GM12891 (cell line): ENCODE measurements at regions not wholly inside any gene's neighbourhood (a gene's known extent, or its start where the extent isn't known, plus 50 kb on each side); places are given as distances from the start of the nearest gene placed in this dataset.
"Not testable (repeated sequence)": the region's sequence is repeated elsewhere in the genome, so short reads cannot be mapped to it uniquely, and the experiment has no call there.

Experiments
- PAX5 ChIP-seq: IDR thresholded peaks from 2 replicates; pipeline ENCODE4 v1.6.1; 2011; ENCODE audit warnings: low read length, moderate library complexity, mild to moderate bottlenecking; ENCODE audit not compliant: insufficient read depth, severe bottlenecking
- POLR2A ChIP-seq: IDR thresholded peaks from 2 replicates; pipeline ENCODE4 v1.6.1; 2011; ENCODE audit warnings: low read depth, low read length, control low read depth
- POLR2AphosphoS5 ChIP-seq: IDR thresholded peaks from 2 replicates; pipeline ENCODE4 v1.6.1; 2011; ENCODE audit warnings: low read depth, low read length, control low read depth
- SPI1 ChIP-seq: IDR thresholded peaks from 2 replicates; pipeline ENCODE4 v1.6.1; 2011; ENCODE audit warnings: low read depth, low read length, control low read depth
- TAF1 ChIP-seq: IDR thresholded peaks from 2 replicates; pipeline ENCODE4 v1.6.1; 2011; ENCODE audit warnings: low read depth, low read length, control low read depth

GRCh38 chr16:60605652-60606051, 1430.6 kb downstream of the CDH8 start:
- TF ChIP-seq POLR2A, SPI1, PAX5, POLR2AphosphoS5, TAF1: not testable (repeated sequence)
